K562 (cell line): ENCODE measurements at regions not wholly inside any gene's neighbourhood (a gene's known extent, or its start where the extent isn't known, plus 50 kb on each side); places are given as distances from the start of the nearest gene placed in this dataset.

Source experiments
- ARID1B ChIP-seq: fragments of 450-650 bp; IDR thresholded peaks from 2 replicates; pipeline ENCODE4 v1.6.1; 2016; ENCODE audit warnings: antibody characterized with exemption, mild to moderate bottlenecking, inconsistent platforms
- CBFA2T2 ChIP-seq: fragments of 450-650 bp; conservative IDR thresholded peaks from 2 replicates; pipeline ENCODE4 v1.6.1; 2017; ENCODE audit warnings: mild to moderate bottlenecking
- FOSL1 ChIP-seq: fragments of 200-800 bp; sonication (Bioruptor generic); conservative IDR thresholded peaks from 2 replicates; pipeline ENCODE4 v1.6.1; 2016; ENCODE audit warnings: missing genetic modification characterization, missing compliant biosample characterization
- LEF1 ChIP-seq: fragments of 450-650 bp; IDR thresholded peaks from 2 replicates; pipeline ENCODE4 v1.6.1; 2016; ENCODE audit warnings: mild to moderate bottlenecking
- MAZ ChIP-seq, 2 experiments: fragments of 450-650 bp in 1 of 2; sonication (generic) in 1 of 2; formaldehyde crosslinking; IDR thresholded peaks in 1 of 2; conservative IDR thresholded peaks in 1 of 2; 2 replicates each; pipeline versions ENCODE4 v1.4.0 to v1.5.0; 2020; ENCODE audit warnings: mild to moderate bottlenecking in 1 of 2, missing genetic modification reagents in 1 of 2
- ZNF584 ChIP-seq: fragments of 200-800 bp; sonication (Bioruptor generic); IDR thresholded peaks from 2 replicates; pipeline ENCODE4 v1.6.1; 2016; ENCODE audit warnings: low read depth, mild to moderate bottlenecking, missing genetic modification characterization, missing compliant biosample characterization
- ZNF586 ChIP-seq: fragments of 450-650 bp; formaldehyde crosslinking; conservative IDR thresholded peaks from 2 replicates; pipeline ENCODE4 v1.4.0; 2020; ENCODE audit warnings: mild to moderate bottlenecking, moderate library complexity
- ZNF75A ChIP-seq: fragments of 450-650 bp; formaldehyde crosslinking; IDR thresholded peaks from 2 replicates; pipeline ENCODE4 v1.4.0; 2020; ENCODE audit warnings: mild to moderate bottlenecking
- TF ChIP-seq, protein P1 (sequence below): fragments of 450-650 bp; IDR thresholded peaks from 2 replicates; pipeline ENCODE4 v1.6.1; 2016; ENCODE audit warnings: borderline replicate concordance
- TF ChIP-seq, protein P2 (sequence below): sonication (generic); formaldehyde crosslinking; IDR thresholded peaks from 2 replicates; pipeline ENCODE4 v1.8.1; 2023; ENCODE audit warnings: mild to moderate bottlenecking, missing genetic modification reagents
- TF ChIP-seq, protein P3 (sequence below): fragments of 450-650 bp; formaldehyde crosslinking; IDR thresholded peaks from 2 replicates; pipeline ENCODE4 v1.4.0; 2022; ENCODE audit warnings: mild to moderate bottlenecking, moderate library complexity
- TF ChIP-seq, protein P4 (sequence below): fragments of 450-650 bp; IDR thresholded peaks from 2 replicates; pipeline ENCODE4 v1.6.1; 2017; ENCODE audit warnings: antibody characterized with exemption
- TF ChIP-seq, protein P5 (sequence below): fragments of 450-650 bp; IDR thresholded peaks from 2 replicates; pipeline ENCODE4 v1.6.1; 2016
- TF ChIP-seq, protein P6 (sequence below), 2 experiments: fragments of 150-350 bp in 1 of 2; IDR thresholded peaks; 2 replicates each; pipeline ENCODE4 v1.6.1; 2012 to 2016; ENCODE audit warnings: low read depth in 2 of 2, low read length in 2 of 2, mild to moderate bottlenecking in 1 of 2, moderate library complexity in 1 of 2

DNA sequence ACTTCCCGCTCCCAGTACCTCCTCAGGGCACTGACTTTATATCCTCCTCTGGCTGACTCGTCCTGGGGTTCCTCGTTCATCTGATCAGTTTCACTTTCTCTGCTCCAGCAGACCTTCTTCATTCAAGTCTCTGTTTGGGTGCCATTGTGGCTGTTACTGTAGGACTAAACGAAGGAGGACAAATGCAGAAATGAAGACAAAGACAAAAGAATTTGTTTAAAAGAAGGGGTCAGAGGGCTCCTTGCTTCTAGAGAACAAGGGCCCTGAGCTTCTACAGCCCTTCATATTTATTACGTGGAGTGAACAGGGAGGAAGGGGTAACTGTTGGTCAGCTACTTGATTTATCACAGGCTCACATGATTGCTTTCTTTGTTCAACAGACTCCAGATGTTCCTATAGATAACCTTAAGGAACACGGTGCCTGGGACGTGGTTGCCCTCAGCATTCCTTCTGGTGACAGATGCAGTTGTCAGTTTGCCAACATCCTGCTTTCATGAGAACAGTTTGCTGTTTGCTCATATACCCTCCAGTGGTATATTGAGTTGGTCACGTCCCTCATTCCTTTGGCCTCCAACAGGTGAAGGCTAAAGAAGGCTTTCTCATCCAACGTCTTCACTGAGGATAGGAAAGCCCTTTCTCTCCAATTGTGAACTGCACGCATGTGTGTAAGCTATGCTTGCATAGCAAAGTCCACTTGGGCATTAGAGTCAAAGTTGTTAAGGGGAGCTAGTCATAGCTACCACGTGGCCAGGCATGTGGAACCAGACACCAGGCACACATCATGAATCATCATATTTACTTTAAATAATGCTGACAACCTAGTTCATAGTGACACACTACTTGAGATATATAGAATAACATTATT lies 69.1 kb upstream of the BTN3A2 start (continued):
- TF ChIP-seq LEF1 (peak; percentile 95), ARID1B (peak; percentile 98), MAZ (CRISPR knock-in tag; conservative IDR thresholded peaks at IDR 0.05 in 1 of 2, IDR thresholded peaks at IDR 0.05 in 1 of 2) (peak; percentile 63 to 81), FOSL1 (peak; percentile 94), ZNF584 (peak; percentile 91), CBFA2T2 (peak; percentile 97), ZNF586 (no peak), ZNF75A (peak; percentile 68)
- TF ChIP-seq, protein P1, sequence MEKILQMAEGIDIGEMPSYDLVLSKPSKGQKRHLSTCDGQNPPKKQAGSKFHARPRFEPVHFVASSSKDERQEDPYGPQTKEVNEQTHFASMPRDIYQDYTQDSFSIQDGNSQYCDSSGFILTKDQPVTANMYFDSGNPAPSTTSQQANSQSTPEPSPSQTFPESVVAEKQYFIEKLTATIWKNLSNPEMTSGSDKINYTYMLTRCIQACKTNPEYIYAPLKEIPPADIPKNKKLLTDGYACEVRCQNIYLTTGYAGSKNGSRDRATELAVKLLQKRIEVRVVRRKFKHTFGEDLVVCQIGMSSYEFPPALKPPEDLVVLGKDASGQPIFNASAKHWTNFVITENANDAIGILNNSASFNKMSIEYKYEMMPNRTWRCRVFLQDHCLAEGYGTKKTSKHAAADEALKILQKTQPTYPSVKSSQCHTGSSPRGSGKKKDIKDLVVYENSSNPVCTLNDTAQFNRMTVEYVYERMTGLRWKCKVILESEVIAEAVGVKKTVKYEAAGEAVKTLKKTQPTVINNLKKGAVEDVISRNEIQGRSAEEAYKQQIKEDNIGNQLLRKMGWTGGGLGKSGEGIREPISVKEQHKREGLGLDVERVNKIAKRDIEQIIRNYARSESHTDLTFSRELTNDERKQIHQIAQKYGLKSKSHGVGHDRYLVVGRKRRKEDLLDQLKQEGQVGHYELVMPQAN: peak; percentile 78; the same call in 1 of the 2 replicates
- TF ChIP-seq, protein P2, sequence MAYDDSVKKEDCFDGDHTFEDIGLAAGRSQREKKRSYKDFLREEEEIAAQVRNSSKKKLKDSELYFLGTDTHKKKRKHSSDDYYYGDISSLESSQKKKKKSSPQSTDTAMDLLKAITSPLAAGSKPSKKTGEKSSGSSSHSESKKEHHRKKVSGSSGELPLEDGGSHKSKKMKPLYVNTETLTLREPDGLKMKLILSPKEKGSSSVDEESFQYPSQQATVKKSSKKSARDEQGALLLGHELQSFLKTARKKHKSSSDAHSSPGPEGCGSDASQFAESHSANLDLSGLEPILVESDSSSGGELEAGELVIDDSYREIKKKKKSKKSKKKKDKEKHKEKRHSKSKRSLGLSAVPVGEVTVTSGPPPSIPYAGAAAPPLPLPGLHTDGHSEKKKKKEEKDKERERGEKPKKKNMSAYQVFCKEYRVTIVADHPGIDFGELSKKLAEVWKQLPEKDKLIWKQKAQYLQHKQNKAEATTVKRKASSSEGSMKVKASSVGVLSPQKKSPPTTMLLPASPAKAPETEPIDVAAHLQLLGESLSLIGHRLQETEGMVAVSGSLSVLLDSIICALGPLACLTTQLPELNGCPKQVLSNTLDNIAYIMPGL (CRISPR knock-in tag): no peak
- TF ChIP-seq, protein P3, sequence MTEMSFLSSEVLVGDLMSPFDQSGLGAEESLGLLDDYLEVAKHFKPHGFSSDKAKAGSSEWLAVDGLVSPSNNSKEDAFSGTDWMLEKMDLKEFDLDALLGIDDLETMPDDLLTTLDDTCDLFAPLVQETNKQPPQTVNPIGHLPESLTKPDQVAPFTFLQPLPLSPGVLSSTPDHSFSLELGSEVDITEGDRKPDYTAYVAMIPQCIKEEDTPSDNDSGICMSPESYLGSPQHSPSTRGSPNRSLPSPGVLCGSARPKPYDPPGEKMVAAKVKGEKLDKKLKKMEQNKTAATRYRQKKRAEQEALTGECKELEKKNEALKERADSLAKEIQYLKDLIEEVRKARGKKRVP (CRISPR knock-in tag): 0 out of 2 replicates have a peak, but pooled peaks have one; percentile 30
- TF ChIP-seq, protein P4, sequence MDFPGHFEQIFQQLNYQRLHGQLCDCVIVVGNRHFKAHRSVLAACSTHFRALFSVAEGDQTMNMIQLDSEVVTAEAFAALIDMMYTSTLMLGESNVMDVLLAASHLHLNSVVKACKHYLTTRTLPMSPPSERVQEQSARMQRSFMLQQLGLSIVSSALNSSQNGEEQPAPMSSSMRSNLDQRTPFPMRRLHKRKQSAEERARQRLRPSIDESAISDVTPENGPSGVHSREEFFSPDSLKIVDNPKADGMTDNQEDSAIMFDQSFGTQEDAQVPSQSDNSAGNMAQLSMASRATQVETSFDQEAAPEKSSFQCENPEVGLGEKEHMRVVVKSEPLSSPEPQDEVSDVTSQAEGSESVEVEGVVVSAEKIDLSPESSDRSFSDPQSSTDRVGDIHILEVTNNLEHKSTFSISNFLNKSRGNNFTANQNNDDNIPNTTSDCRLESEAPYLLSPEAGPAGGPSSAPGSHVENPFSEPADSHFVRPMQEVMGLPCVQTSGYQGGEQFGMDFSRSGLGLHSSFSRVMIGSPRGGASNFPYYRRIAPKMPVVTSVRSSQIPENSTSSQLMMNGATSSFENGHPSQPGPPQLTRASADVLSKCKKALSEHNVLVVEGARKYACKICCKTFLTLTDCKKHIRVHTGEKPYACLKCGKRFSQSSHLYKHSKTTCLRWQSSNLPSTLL: peak; percentile 61; the same call in 1 of the 2 replicates
- TF ChIP-seq, protein P5, sequence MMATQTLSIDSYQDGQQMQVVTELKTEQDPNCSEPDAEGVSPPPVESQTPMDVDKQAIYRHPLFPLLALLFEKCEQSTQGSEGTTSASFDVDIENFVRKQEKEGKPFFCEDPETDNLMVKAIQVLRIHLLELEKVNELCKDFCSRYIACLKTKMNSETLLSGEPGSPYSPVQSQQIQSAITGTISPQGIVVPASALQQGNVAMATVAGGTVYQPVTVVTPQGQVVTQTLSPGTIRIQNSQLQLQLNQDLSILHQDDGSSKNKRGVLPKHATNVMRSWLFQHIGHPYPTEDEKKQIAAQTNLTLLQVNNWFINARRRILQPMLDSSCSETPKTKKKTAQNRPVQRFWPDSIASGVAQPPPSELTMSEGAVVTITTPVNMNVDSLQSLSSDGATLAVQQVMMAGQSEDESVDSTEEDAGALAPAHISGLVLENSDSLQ: peak; percentile 94
- TF ChIP-seq, protein P6, sequence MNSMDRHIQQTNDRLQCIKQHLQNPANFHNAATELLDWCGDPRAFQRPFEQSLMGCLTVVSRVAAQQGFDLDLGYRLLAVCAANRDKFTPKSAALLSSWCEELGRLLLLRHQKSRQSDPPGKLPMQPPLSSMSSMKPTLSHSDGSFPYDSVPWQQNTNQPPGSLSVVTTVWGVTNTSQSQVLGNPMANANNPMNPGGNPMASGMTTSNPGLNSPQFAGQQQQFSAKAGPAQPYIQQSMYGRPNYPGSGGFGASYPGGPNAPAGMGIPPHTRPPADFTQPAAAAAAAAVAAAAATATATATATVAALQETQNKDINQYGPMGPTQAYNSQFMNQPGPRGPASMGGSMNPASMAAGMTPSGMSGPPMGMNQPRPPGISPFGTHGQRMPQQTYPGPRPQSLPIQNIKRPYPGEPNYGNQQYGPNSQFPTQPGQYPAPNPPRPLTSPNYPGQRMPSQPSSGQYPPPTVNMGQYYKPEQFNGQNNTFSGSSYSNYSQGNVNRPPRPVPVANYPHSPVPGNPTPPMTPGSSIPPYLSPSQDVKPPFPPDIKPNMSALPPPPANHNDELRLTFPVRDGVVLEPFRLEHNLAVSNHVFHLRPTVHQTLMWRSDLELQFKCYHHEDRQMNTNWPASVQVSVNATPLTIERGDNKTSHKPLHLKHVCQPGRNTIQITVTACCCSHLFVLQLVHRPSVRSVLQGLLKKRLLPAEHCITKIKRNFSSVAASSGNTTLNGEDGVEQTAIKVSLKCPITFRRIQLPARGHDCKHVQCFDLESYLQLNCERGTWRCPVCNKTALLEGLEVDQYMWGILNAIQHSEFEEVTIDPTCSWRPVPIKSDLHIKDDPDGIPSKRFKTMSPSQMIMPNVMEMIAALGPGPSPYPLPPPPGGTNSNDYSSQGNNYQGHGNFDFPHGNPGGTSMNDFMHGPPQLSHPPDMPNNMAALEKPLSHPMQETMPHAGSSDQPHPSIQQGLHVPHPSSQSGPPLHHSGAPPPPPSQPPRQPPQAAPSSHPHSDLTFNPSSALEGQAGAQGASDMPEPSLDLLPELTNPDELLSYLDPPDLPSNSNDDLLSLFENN (IDR thresholded peaks at IDR 0.05; ENCODE audit: low read depth in 2 of 2, low read length in 2 of 2): peak in 1 of 2 experiments; percentile 92; a peak in 2 of 4 replicates
